Parathyroid adenoma (tissue), 2 donors: ENCODE measurements at regions not wholly inside any gene's neighbourhood (a gene's known extent, or its start where the extent isn't known, plus 50 kb on each side); places are given as distances from the start of the nearest gene placed in this dataset.

Experiments used
- H2AFZ ChIP-seq: fragments of 300-600 bp; sonication (generic); one replicate; pipeline ENCODE4 v1.7.0; 2017; ENCODE audit warnings: antibody characterized with exemption, mild to moderate bottlenecking
- H3K27ac ChIP-seq: fragments of 300-600 bp; sonication (generic); one replicate; pipeline ENCODE4 v1.7.0; 2017
- H3K27me3 ChIP-seq: fragments of 300-600 bp; sonication (generic); one replicate; pipeline ENCODE4 v1.7.0; 2017; ENCODE audit warnings: low read length; ENCODE audit not compliant: control insufficient read depth, insufficient read depth
- H3K36me3 ChIP-seq: fragments of 300-600 bp; sonication (generic); one replicate; pipeline ENCODE4 v1.7.0; 2017; ENCODE audit warnings: low read length; ENCODE audit not compliant: control insufficient read depth, insufficient read depth
- H3K4me1 ChIP-seq: fragments of 300-600 bp; sonication (generic); one replicate; pipeline ENCODE4 v1.7.0; 2017; ENCODE audit warnings: control low read depth
- H3K4me2 ChIP-seq: fragments of 300-600 bp; sonication (generic); one replicate; pipeline ENCODE4 v1.7.0; 2017; ENCODE audit warnings: low read length
- H3K4me3 ChIP-seq: fragments of 300-600 bp; sonication (generic); one replicate; pipeline ENCODE4 v1.7.0; 2017; ENCODE audit warnings: low read depth, low read length
- H3K79me2 ChIP-seq: fragments of 300-600 bp; sonication (generic); one replicate; pipeline ENCODE4 v1.7.0; 2017; ENCODE audit warnings: control low read depth
- H3K9ac ChIP-seq: fragments of 300-600 bp; sonication (generic); one replicate; pipeline ENCODE4 v1.7.0; 2017; ENCODE audit warnings: mild to moderate bottlenecking
- H3K9me3 ChIP-seq: fragments of 300-600 bp; sonication (generic); one replicate; pipeline ENCODE4 v1.7.0; 2017; ENCODE audit warnings: low read length; ENCODE audit not compliant: control insufficient read depth
- TF ChIP-seq, protein P1 (sequence below): fragments of 300-600 bp; sonication (generic); IDR thresholded peaks from one replicate; pipeline ENCODE4 v1.7.0; 2017; ENCODE audit warnings: antibody characterized with exemption, mild to moderate bottlenecking
- donor health status: primary hyperparathyroidism.

GRCh38 chr20:56783826-56784225 lies 154.7 kb downstream of the TFAP2C start:
- no peaks in the 10 kb centered on the region for H3K27me3 ChIP-seq
- no peak overlapping the region for H3K4me2 ChIP-seq
- no peak overlapping the region for H3K9ac ChIP-seq
- H3K9me3 ChIP-seq = no peaks in the 10 kb centered on the region
- no peaks in the 10 kb centered on the region for H3K4me1 ChIP-seq
- H3K36me3 ChIP-seq = no peaks in the 10 kb centered on the region
- TF ChIP-seq, protein P1, sequence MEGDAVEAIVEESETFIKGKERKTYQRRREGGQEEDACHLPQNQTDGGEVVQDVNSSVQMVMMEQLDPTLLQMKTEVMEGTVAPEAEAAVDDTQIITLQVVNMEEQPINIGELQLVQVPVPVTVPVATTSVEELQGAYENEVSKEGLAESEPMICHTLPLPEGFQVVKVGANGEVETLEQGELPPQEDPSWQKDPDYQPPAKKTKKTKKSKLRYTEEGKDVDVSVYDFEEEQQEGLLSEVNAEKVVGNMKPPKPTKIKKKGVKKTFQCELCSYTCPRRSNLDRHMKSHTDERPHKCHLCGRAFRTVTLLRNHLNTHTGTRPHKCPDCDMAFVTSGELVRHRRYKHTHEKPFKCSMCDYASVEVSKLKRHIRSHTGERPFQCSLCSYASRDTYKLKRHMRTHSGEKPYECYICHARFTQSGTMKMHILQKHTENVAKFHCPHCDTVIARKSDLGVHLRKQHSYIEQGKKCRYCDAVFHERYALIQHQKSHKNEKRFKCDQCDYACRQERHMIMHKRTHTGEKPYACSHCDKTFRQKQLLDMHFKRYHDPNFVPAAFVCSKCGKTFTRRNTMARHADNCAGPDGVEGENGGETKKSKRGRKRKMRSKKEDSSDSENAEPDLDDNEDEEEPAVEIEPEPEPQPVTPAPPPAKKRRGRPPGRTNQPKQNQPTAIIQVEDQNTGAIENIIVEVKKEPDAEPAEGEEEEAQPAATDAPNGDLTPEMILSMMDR = no peak
- no peak overlapping the region for H2AFZ ChIP-seq
- H3K79me2 ChIP-seq = no peaks in the 10 kb centered on the region
- no peak overlapping the region for H3K4me3 ChIP-seq
- H3K27ac ChIP-seq = no peak overlapping the region

GRCh38 chr20:56786503-56786902 lies 157.4 kb downstream of the TFAP2C start:
- Histone ChIP-seq H3K27ac (no peak overlapping the region), H2AFZ (no peak overlapping the region), H3K79me2 (no peaks in the 10 kb centered on the region), H3K9me3 (no peaks in the 10 kb centered on the region), H3K4me3 (no peak overlapping the region), H3K4me2 (no peak overlapping the region), H3K36me3 (no peaks in the 10 kb centered on the region), H3K9ac (no peak overlapping the region), H3K4me1 (no peaks in the 10 kb centered on the region), H3K27me3 (no peaks in the 10 kb centered on the region)
- TF ChIP-seq, protein P1 = no peak

- H3K27me3 ChIP-seq = no peaks in the 10 kb centered on the region
- H3K4me3 ChIP-seq = no peak overlapping the region
- H3K9me3 ChIP-seq = no peaks in the 10 kb centered on the region
- H3K27ac ChIP-seq = no peak overlapping the region
- no peak overlapping the region for H2AFZ ChIP-seq
- no peaks in the 10 kb centered on the region for H3K79me2 ChIP-seq
- H3K4me2 ChIP-seq = no peak overlapping the region
- no peaks in the 10 kb centered on the region for H3K4me1 ChIP-seq
- no peak overlapping the region for H3K9ac ChIP-seq
- TF ChIP-seq, protein P1 = no peak
- H3K36me3 ChIP-seq = no peaks in the 10 kb centered on the region
These were observed 159.1 kb downstream of the TFAP2C start for GRCh38 chr20:56788041-56788670.

DNA sequence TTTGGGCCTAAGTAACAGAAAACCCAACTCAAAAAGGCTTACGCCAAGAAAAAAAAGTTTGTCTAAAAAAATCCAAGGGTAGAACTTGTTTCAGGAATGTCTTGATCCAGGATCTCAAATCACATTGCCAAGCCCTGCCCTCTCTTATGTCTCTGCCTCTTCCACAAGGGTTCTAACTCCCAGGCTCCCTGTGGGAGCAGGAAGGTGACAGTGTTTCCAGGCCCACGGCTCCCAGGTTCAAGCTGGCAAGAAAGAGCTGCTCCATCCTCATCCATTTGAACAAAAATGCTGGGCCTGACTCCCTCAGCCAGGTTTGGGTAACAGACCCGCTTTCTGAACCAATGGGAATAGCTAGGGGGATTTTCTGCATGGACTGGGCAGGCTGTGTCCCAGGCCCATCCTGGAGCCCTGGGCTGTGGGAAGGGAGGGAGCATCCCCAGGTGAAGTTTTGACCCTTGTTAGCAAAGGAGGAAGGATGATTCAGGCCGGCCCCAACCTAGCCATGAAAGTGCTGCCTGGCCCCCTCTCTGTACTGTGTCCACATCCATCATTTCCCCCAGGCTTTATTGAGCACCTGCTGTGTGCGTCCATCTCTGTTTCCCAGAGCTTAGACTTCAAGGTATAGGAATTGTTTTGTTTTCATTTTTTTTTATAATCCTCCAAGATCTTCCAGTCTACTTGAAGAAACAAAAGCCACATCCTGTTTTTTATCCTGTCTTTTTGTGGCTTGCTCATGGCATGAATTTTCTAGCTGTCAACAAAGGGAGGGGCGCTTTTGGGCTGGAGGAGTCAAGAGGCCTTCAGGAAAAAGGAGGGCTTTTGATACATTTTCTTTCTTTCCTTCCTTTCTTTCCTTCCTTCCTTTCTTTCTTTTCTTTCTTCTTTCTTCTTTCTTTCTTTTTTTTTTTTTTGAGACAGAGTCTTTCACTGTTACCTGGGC lies 159.8 kb downstream of the TFAP2C start:
- no peaks in the 10 kb centered on the region for H3K9me3 ChIP-seq
- H2AFZ ChIP-seq = no peak overlapping the region
- no peak overlapping the region for H3K9ac ChIP-seq
- no peaks in the 10 kb centered on the region for H3K36me3 ChIP-seq
- TF ChIP-seq, protein P1 = no peak
- no peaks in the 10 kb centered on the region for H3K4me1 ChIP-seq
- H3K4me3 ChIP-seq = no peak overlapping the region
- no peaks in the 10 kb centered on the region for H3K27me3 ChIP-seq
- no peak overlapping the region for H3K27ac ChIP-seq
- no peak overlapping the region for H3K4me2 ChIP-seq
- H3K79me2 ChIP-seq = no peaks in the 10 kb centered on the region
